ENCODE measurements at regions not wholly inside any gene's neighbourhood (a gene's known extent, or its start where the extent isn't known, plus 50 kb on each side); places are given as distances from the start of the nearest gene placed in this dataset.
A peak's percentile ranks its signal among the peaks of the same experiment; 100 is the strongest.
"Not testable (repeated sequence)": the region's sequence is repeated elsewhere in the genome, so short reads cannot be mapped to it uniquely, and the experiment has no call there.

DNA sequence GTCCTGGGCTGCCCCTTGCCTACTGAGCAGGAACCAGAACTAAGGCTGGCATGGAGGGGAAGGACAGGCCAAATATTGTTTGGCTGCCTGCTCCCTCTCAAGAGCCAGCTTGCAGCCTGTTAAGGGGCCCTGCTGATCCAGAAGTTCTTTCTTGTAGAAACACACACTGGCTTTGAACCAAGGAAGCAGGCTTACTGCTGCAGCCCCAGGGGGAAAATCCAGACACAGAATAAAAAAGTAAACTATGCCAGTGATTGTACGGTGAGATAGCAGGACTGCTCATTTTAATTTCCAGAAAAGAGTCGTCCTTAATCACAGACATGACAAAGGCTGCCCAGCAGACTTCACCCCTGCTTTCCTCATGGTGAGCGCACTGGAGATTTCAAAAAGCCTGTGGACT is 371.6 kb downstream of the ANAPC1 start:
- not testable (repeated sequence) for H3K4me2 ChIP-seq (ENCODE audit: insufficient read depth, low read length, poor library complexity, severe bottlenecking); H2BK12ac ChIP-seq (ENCODE audit: low read length); H2BK120ac ChIP-seq (ENCODE audit: low read depth, low read length); H3K4me1 ChIP-seq (ENCODE audit: control insufficient read depth in 2 of 2, insufficient read depth in 1 of 2, low read depth in 1 of 2, low read length in 2 of 2); H4K91ac ChIP-seq (ENCODE audit: low read depth, low read length, poor library complexity); H3K4me3 ChIP-seq (ENCODE audit: low read length in 2 of 2); H3K4ac ChIP-seq (ENCODE audit: low read length); H2BK15ac ChIP-seq (ENCODE audit: low read length); H3K9ac ChIP-seq (ENCODE audit: low read depth, low read length, poor library complexity); H3K23ac ChIP-seq (ENCODE audit: low read depth, low read length, poor library complexity); H3K27me3 ChIP-seq (ENCODE audit: control insufficient read depth in 3 of 3, insufficient read depth in 3 of 3, low read depth in 1 of 3, low read length in 3 of 3); H4K8ac ChIP-seq (ENCODE audit: low read depth, low read length); H3K36me3 ChIP-seq (replicated peaks in 1 of 2; ENCODE audit: control insufficient read depth in 2 of 2, insufficient read depth in 2 of 2, low read length in 2 of 2); H3K9me3 ChIP-seq (replicated peaks in 1 of 2; ENCODE audit: control insufficient read depth in 2 of 2, insufficient read depth in 1 of 2, low read depth in 1 of 2, low read length in 2 of 2); H2BK5ac ChIP-seq (ENCODE audit: low read length); H3K27ac ChIP-seq (replicated peaks; ENCODE audit: low read length); H2AK5ac ChIP-seq (ENCODE audit: low read depth, low read length); H3K14ac ChIP-seq (ENCODE audit: low read length); H3K18ac ChIP-seq (ENCODE audit: low read length); H3K79me1 ChIP-seq (ENCODE audit: low read depth, low read length); DNase-seq (ENCODE audit: low spot score)
- peak overlapping the region; percentile 56 for H2AFZ ChIP-seq (ENCODE audit: low read length)
- no CpG with 5 or more reads among the region's 3 CpGs for WGBS, 2 donors (ENCODE audit: extremely low coverage in 2 of 2, insufficient read length in 2 of 2, insufficient replicate concordance in 1 of 2)

DNA sequence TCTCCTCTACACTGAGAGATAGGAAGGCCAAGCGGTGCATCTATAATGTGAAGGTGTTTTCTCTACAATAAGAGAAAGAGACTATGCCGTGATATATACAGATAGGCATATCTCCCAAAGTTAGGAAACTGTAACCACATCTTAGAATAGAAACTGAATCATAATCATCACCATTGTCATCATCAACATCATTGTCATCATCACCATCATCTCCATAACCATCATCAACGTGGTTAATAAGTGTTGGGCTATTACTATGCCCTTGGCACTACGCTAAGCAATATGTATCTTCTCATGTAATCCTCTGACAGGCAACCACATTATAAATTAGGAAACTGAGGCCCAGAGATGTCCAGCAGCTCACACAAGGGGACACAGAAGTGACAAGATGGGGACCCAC is 369.9 kb downstream of the ANAPC1 start:
- not testable (repeated sequence) for H2AK5ac ChIP-seq (ENCODE audit: low read depth, low read length); H4K91ac ChIP-seq (ENCODE audit: low read depth, low read length, poor library complexity); H3K9ac ChIP-seq (ENCODE audit: low read depth, low read length, poor library complexity); H2AFZ ChIP-seq (ENCODE audit: low read length); H2BK5ac ChIP-seq (ENCODE audit: low read length); H2BK15ac ChIP-seq (ENCODE audit: low read length); H3K79me1 ChIP-seq (ENCODE audit: low read depth, low read length); H3K4me1 ChIP-seq (ENCODE audit: control insufficient read depth in 2 of 2, insufficient read depth in 1 of 2, low read depth in 1 of 2, low read length in 2 of 2); H4K8ac ChIP-seq (ENCODE audit: low read depth, low read length); H3K4ac ChIP-seq (ENCODE audit: low read length); H2BK12ac ChIP-seq (ENCODE audit: low read length); H3K14ac ChIP-seq (ENCODE audit: low read length); H3K18ac ChIP-seq (ENCODE audit: low read length); H2BK120ac ChIP-seq (ENCODE audit: low read depth, low read length); H3K27me3 ChIP-seq (ENCODE audit: control insufficient read depth in 3 of 3, insufficient read depth in 3 of 3, low read depth in 1 of 3, low read length in 3 of 3); H3K9me3 ChIP-seq (replicated peaks in 1 of 2; ENCODE audit: control insufficient read depth in 2 of 2, insufficient read depth in 1 of 2, low read depth in 1 of 2, low read length in 2 of 2); H3K27ac ChIP-seq (replicated peaks; ENCODE audit: low read length); H3K23ac ChIP-seq (ENCODE audit: low read depth, low read length, poor library complexity); DNase-seq (ENCODE audit: low spot score); H3K36me3 ChIP-seq (replicated peaks in 1 of 2; ENCODE audit: control insufficient read depth in 2 of 2, insufficient read depth in 2 of 2, low read length in 2 of 2); H3K4me3 ChIP-seq (ENCODE audit: low read length in 2 of 2); H3K4me2 ChIP-seq (ENCODE audit: insufficient read depth, low read length, poor library complexity, severe bottlenecking)
- WGBS, 2 donors (ENCODE audit: extremely low coverage in 2 of 2, insufficient read length in 2 of 2, insufficient replicate concordance in 1 of 2), result no CpG with 5 or more reads among the region's 4 CpGs

DNA sequence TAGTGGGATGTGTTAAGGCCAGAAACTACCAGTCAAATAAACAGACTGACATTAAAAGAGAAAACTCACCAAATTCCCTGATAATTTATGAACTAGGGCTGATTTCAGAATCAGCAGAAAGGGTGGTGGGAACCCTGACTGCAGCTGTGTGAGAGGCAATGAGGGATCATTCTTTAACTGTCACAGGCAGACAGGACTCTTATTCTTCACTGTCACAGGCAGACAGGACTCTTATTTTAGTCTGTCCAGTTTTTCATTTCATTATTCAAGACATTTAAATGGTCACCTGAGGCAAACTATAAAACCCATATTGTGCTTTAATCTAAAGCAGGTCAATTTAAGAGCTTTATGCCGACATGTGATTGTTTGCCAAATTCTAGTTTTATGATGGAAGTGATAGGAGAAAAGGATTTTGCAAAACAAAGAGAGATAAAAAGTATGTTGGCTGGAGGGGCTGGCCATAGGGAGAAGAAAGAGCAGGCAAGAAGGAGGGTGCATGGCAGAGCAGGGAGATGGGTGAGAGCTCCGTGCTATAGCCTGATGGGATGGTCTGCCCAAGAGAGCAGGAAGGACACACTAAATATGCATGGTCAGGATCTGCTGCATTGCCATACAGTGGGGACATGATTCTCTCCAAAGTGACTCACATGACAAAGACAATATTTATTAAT is 366.8 kb downstream of the ANAPC1 start:
- not testable (repeated sequence) for H3K14ac ChIP-seq (ENCODE audit: low read length); H2BK15ac ChIP-seq (ENCODE audit: low read length); H3K9ac ChIP-seq (ENCODE audit: low read depth, low read length, poor library complexity); DNase-seq (ENCODE audit: low spot score); H3K27ac ChIP-seq (replicated peaks; ENCODE audit: low read length); H3K4ac ChIP-seq (ENCODE audit: low read length); H2AFZ ChIP-seq (ENCODE audit: low read length); H3K4me2 ChIP-seq (ENCODE audit: insufficient read depth, low read length, poor library complexity, severe bottlenecking); H3K36me3 ChIP-seq (replicated peaks in 1 of 2; ENCODE audit: control insufficient read depth in 2 of 2, insufficient read depth in 2 of 2, low read length in 2 of 2); H3K18ac ChIP-seq (ENCODE audit: low read length); H3K79me1 ChIP-seq (ENCODE audit: low read depth, low read length); H2BK120ac ChIP-seq (ENCODE audit: low read depth, low read length); H3K23ac ChIP-seq (ENCODE audit: low read depth, low read length, poor library complexity); H3K4me1 ChIP-seq (ENCODE audit: control insufficient read depth in 2 of 2, insufficient read depth in 1 of 2, low read depth in 1 of 2, low read length in 2 of 2); H2BK12ac ChIP-seq (ENCODE audit: low read length); H3K4me3 ChIP-seq (ENCODE audit: low read length in 2 of 2); H4K8ac ChIP-seq (ENCODE audit: low read depth, low read length); H4K91ac ChIP-seq (ENCODE audit: low read depth, low read length, poor library complexity); H3K27me3 ChIP-seq (ENCODE audit: control insufficient read depth in 3 of 3, insufficient read depth in 3 of 3, low read depth in 1 of 3, low read length in 3 of 3); H3K9me3 ChIP-seq (replicated peaks in 1 of 2; ENCODE audit: control insufficient read depth in 2 of 2, insufficient read depth in 1 of 2, low read depth in 1 of 2, low read length in 2 of 2); H2BK5ac ChIP-seq (ENCODE audit: low read length); H2AK5ac ChIP-seq (ENCODE audit: low read depth, low read length)
- WGBS, 2 donors (ENCODE audit: extremely low coverage in 2 of 2, insufficient read length in 2 of 2, insufficient replicate concordance in 1 of 2), result no CpG with 5 or more reads among the region's 2 CpGs

DNA sequence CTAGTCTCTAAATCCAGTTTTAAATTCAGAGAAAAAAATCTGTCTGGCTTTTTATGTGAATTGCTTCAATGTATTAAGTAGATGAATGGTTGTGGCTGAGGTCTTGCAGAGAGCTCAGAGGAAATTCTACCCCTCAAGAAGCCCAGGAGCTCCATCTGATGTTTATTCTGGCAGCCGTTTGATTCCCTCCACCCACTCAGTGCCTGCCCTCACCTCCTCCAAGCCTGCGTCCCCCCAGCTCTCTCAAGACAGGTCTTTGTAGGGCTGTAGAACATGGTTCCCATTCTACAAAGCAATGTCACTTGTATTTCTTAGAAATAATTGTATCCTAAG is 366.3 kb downstream of the ANAPC1 start:
- WGBS, 2 donors (ENCODE audit: extremely low coverage in 2 of 2, insufficient read length in 2 of 2, insufficient replicate concordance in 1 of 2), result no CpG with 5 or more reads among the region's 2 CpGs

More for the DNA sequence above, 366.3 kb downstream of the ANAPC1 start:
- not testable (repeated sequence) for H3K4me3 ChIP-seq (ENCODE audit: low read length in 2 of 2); H2BK15ac ChIP-seq (ENCODE audit: low read length); H3K9me3 ChIP-seq (replicated peaks in 1 of 2; ENCODE audit: control insufficient read depth in 2 of 2, insufficient read depth in 1 of 2, low read depth in 1 of 2, low read length in 2 of 2); H3K79me1 ChIP-seq (ENCODE audit: low read depth, low read length); H2BK12ac ChIP-seq (ENCODE audit: low read length); H3K4ac ChIP-seq (ENCODE audit: low read length); H4K8ac ChIP-seq (ENCODE audit: low read depth, low read length); H3K27ac ChIP-seq (replicated peaks; ENCODE audit: low read length); H3K9ac ChIP-seq (ENCODE audit: low read depth, low read length, poor library complexity); H3K27me3 ChIP-seq (ENCODE audit: control insufficient read depth in 3 of 3, insufficient read depth in 3 of 3, low read depth in 1 of 3, low read length in 3 of 3); DNase-seq (ENCODE audit: low spot score); H3K36me3 ChIP-seq (replicated peaks in 1 of 2; ENCODE audit: control insufficient read depth in 2 of 2, insufficient read depth in 2 of 2, low read length in 2 of 2); H2AFZ ChIP-seq (ENCODE audit: low read length); H3K18ac ChIP-seq (ENCODE audit: low read length); H3K23ac ChIP-seq (ENCODE audit: low read depth, low read length, poor library complexity); H3K14ac ChIP-seq (ENCODE audit: low read length); H3K4me1 ChIP-seq (ENCODE audit: control insufficient read depth in 2 of 2, insufficient read depth in 1 of 2, low read depth in 1 of 2, low read length in 2 of 2); H4K91ac ChIP-seq (ENCODE audit: low read depth, low read length, poor library complexity); H2BK5ac ChIP-seq (ENCODE audit: low read length); H3K4me2 ChIP-seq (ENCODE audit: insufficient read depth, low read length, poor library complexity, severe bottlenecking); H2AK5ac ChIP-seq (ENCODE audit: low read depth, low read length); H2BK120ac ChIP-seq (ENCODE audit: low read depth, low read length)

Data from neuronal stem cell (in vitro differentiated cells).